Aorta (tissue), 5 donors: ENCODE measurements at regions not wholly inside any gene's neighbourhood (a gene's known extent, or its start where the extent isn't known, plus 50 kb on each side); places are given as distances from the start of the nearest gene placed in this dataset.

ENCODE experiments used
- ATAC-seq: fragments of 200-7000 bp; cut with Tn5 transposase; one replicate; pipeline ENCODE4 v1.9.1; 2022; ENCODE audit warnings: moderate library complexity; ENCODE audit not compliant: low FRiP score
- DNase-seq, 2 donors: peaks; one replicate each; pipeline ENCODE4 v3.0.0-alpha.2; 2020
- H3K27ac ChIP-seq, 2 donors: one replicate each; pipeline ENCODE4 v1.5.1; 2013; ENCODE audit warnings: low read length in 2 of 2, mild to moderate bottlenecking in 2 of 2, moderate library complexity in 2 of 2, control low read depth in 1 of 2, inconsistent platforms in 1 of 2, low read depth in 1 of 2
- H3K27me3 ChIP-seq, 2 donors: one replicate each; pipeline ENCODE4 v1.6.1; 2013; ENCODE audit warnings: control low read depth in 1 of 2, low read length in 1 of 2, mild to moderate bottlenecking in 1 of 2, moderate library complexity in 1 of 2; ENCODE audit not compliant: insufficient read depth in 2 of 2, control insufficient read depth in 1 of 2
- H3K36me3 ChIP-seq, 2 donors: one replicate each; pipeline ENCODE4 v1.6.1; 2013; ENCODE audit warnings: control low read depth in 1 of 2, low read length in 1 of 2, mild to moderate bottlenecking in 1 of 2; ENCODE audit not compliant: insufficient read depth in 2 of 2, control insufficient read depth in 1 of 2
- H3K4me1 ChIP-seq, 2 donors: one replicate each; pipeline ENCODE4 v1.6.1; 2013; ENCODE audit warnings: low read length in 2 of 2, control low read depth in 1 of 2, mild to moderate bottlenecking in 1 of 2, moderate library complexity in 1 of 2; ENCODE audit not compliant: insufficient read depth in 2 of 2, control insufficient read depth in 1 of 2
- H3K4me3 ChIP-seq, 2 donors: one replicate each; pipeline ENCODE4 v1.5.1; 2013; ENCODE audit warnings: low read length in 2 of 2, control low read depth in 1 of 2, mild to moderate bottlenecking in 1 of 2
- H3K9me3 ChIP-seq: one replicate; pipeline ENCODE4 v1.6.1; 2013; ENCODE audit warnings: mild to moderate bottlenecking, low read length; ENCODE audit not compliant: control insufficient read depth
- WGBS, 2 donors: extraction: QIAGEN DNeasy Blood & Tissue Kit; methylation state at CpG; one replicate each; pipeline ENCODE4 v1.1.7; 2013; 5-methylcytosine and 5-hydroxymethylcytosine counted together
- intact Hi-C, 2 donors: fragments of 100-400 bp; cut with DNase I; formaldehyde crosslinking; loops; one replicate each; pipeline versions ENCODE4 v1.14.2 to v1.15.0; 2022
- donor health status: healthy with polysubstance abuse.
- donor health status: Bipolar disorder and iron deficiency.
- donor health status: DM: no; HTN: no; CAD: no.
- donor health status: DM: no; HTN: no; CAD: no.
- donor health status: DM: yes; HTN: yes; CAD: no.

- Histone ChIP-seq H3K27ac (no peak overlapping the region), H3K4me1 (no peaks in the 10 kb centered on the region), H3K27me3 (no peaks in the 10 kb centered on the region), H3K4me3 (no peak overlapping the region), H3K9me3 (no peaks in the 10 kb centered on the region), H3K36me3 (peaks cover 0 to 3% of the 10 kb centered on the region in 2 donors)
- ATAC-seq (no peak), DNase-seq (no peak)
- intact Hi-C loops: no loop called here
- WGBS, 2 donors: 99 to 100% methylated on average over 1 of the region's 1 CpG
Measured at GRCh38 chr20:3354247-3354646, 53.2 kb downstream of the DNAAF9 start.

GRCh38 chr20:3353646-3354045 lies 53.8 kb downstream of the DNAAF9 start:
- Histone ChIP-seq H3K27ac (no peak overlapping the region), H3K4me1 (no peaks in the 10 kb centered on the region), H3K36me3 (peaks cover 0 to 3% of the 10 kb centered on the region in 2 donors), H3K9me3 (no peaks in the 10 kb centered on the region), H3K27me3 (no peaks in the 10 kb centered on the region), H3K4me3 (no peak overlapping the region)
- 80 to 93% methylated on average over 2 of the region's 2 CpGs for WGBS, 2 donors
- ATAC-seq (no peak), DNase-seq (no peak)
- intact Hi-C loops: no loop called here

- DNase-seq (no peak), ATAC-seq (no peak)
- intact Hi-C loops: no loop called here
- H3K9me3 ChIP-seq: no peaks in the 10 kb centered on the region
- 88 to 89% methylated on average over 6 of the region's 6 CpGs for WGBS, 2 donors
- no peaks in the 10 kb centered on the region for H3K4me1 ChIP-seq
- no peak overlapping the region for H3K4me3 ChIP-seq
- H3K27ac ChIP-seq: no peak overlapping the region
- H3K36me3 ChIP-seq: peaks cover 0 to 3% of the 10 kb centered on the region in 2 donors
- no peaks in the 10 kb centered on the region for H3K27me3 ChIP-seq
Measured at GRCh38 chr20:3352202-3352601, 55.3 kb downstream of the DNAAF9 start.

GRCh38 chr20:3350422-3350821 lies 57.0 kb downstream of the DNAAF9 start:
- Histone ChIP-seq H3K36me3 (peaks cover 0 to 3% of the 10 kb centered on the region in 2 donors), H3K4me3 (no peak overlapping the region), H3K4me1 (no peaks in the 10 kb centered on the region), H3K9me3 (no peaks in the 10 kb centered on the region), H3K27ac (no peak overlapping the region), H3K27me3 (no peaks in the 10 kb centered on the region)
- ATAC-seq: no peak
- intact Hi-C loops: no loop called here
- 88 to 90% methylated on average over 1 of the region's 1 CpG for WGBS, 2 donors
- no peak for DNase-seq

- WGBS, 2 donors: 89 to 92% methylated on average over 2 of the region's 2 CpGs
- intact Hi-C loops: no loop called here
- DNase-seq: no peak
- no peak overlapping the region for H3K27ac ChIP-seq
- no peaks in the 10 kb centered on the region for H3K27me3 ChIP-seq
- H3K4me3 ChIP-seq: no peak overlapping the region
- H3K36me3 ChIP-seq: peaks cover 0 to 3% of the 10 kb centered on the region in 2 donors
- H3K9me3 ChIP-seq: no peaks in the 10 kb centered on the region
- no peaks in the 10 kb centered on the region for H3K4me1 ChIP-seq
- ATAC-seq: no peak
Measured at GRCh38 chr20:3349786-3350185, 57.7 kb downstream of the DNAAF9 start.

GRCh38 chr20:3342766-3343165 lies 64.7 kb downstream of the DNAAF9 start:
- Histone ChIP-seq H3K27ac (no peak overlapping the region), H3K4me1 (no peaks in the 10 kb centered on the region), H3K27me3 (no peaks in the 10 kb centered on the region), H3K9me3 (no peaks in the 10 kb centered on the region), H3K36me3 (no peaks in the 10 kb centered on the region), H3K4me3 (no peak overlapping the region)
- ATAC-seq: no peak
- DNase-seq: no peak
- intact Hi-C loops: no loop called here
- 83 to 89% methylated on average over 3 of the region's 3 CpGs for WGBS, 2 donors

GRCh38 chr20:3340443-3340842 lies 67.0 kb downstream of the DNAAF9 start:
- Histone ChIP-seq H3K36me3 (no peaks in the 10 kb centered on the region), H3K27ac (no peak overlapping the region), H3K9me3 (no peaks in the 10 kb centered on the region), H3K4me1 (no peaks in the 10 kb centered on the region), H3K4me3 (no peak overlapping the region), H3K27me3 (no peaks in the 10 kb centered on the region)
- intact Hi-C loops: no loop called here
- WGBS, 2 donors: 59 to 62% methylated on average over 9 of the region's 9 CpGs
- peak; percentile 52 for ATAC-seq
- DNase-seq: peak in 1 of 2 donors; percentile 80

GRCh38 chr20:3339571-3339970 lies 67.9 kb downstream of the DNAAF9 start:
- Histone ChIP-seq H3K9me3 (no peaks in the 10 kb centered on the region), H3K27ac (no peak overlapping the region), H3K4me1 (no peaks in the 10 kb centered on the region), H3K36me3 (no peaks in the 10 kb centered on the region), H3K27me3 (no peaks in the 10 kb centered on the region), H3K4me3 (no peak overlapping the region)
- no peak for DNase-seq
- ATAC-seq: no peak
- intact Hi-C loops: no loop called here
- WGBS, 2 donors: 95 to 99% methylated on average over 1 of the region's 1 CpG

- 87 to 94% methylated on average over 1 of the region's 1 CpG for WGBS, 2 donors
- H3K4me1 ChIP-seq: no peaks in the 10 kb centered on the region
- DNase-seq (no peak), ATAC-seq (no peak)
- H3K4me3 ChIP-seq: no peak overlapping the region
- intact Hi-C loops: no loop called here
- no peaks in the 10 kb centered on the region for H3K9me3 ChIP-seq
- no peaks in the 10 kb centered on the region for H3K27me3 ChIP-seq
- no peaks in the 10 kb centered on the region for H3K36me3 ChIP-seq
- no peak overlapping the region for H3K27ac ChIP-seq
Measured at GRCh38 chr20:3339076-3339475, 68.4 kb downstream of the DNAAF9 start.
